Nephron (organoid): ENCODE measurements at regions not wholly inside any gene's neighbourhood (a gene's known extent, or its start where the extent isn't known, plus 50 kb on each side); places are given as distances from the start of the nearest gene placed in this dataset.
A peak's percentile ranks its signal among the peaks of the same experiment; 100 is the strongest.

ENCODE experiments used
- H3K27ac Mint-ChIP-seq, 3 experiments: 2 replicates each; pipeline ENCODE4 v1.8.0; 2020; ENCODE audit warnings: mixed read lengths in 3 of 3, mild to moderate bottlenecking in 2 of 3, moderate library complexity in 1 of 3
- H3K27me3 Mint-ChIP-seq: 2 replicates; pipeline ENCODE4 v1.8.0; 2021; ENCODE audit warnings: low read depth, mild to moderate bottlenecking, moderate library complexity, mixed read lengths
- H3K36me3 Mint-ChIP-seq: 2 replicates; pipeline ENCODE4 v1.8.0; 2020; ENCODE audit warnings: low read depth, mixed read lengths
- H3K4me1 Mint-ChIP-seq: 2 replicates; pipeline ENCODE4 v1.8.0; 2020; ENCODE audit warnings: mixed read lengths
- H3K4me3 Mint-ChIP-seq, 3 experiments: 2 replicates each; pipeline ENCODE4 v1.8.0; 2020; ENCODE audit warnings: mild to moderate bottlenecking in 3 of 3, mixed read lengths in 3 of 3, moderate library complexity in 2 of 3
- H3K9me3 Mint-ChIP-seq: 2 replicates; pipeline ENCODE4 v1.8.0; 2020; ENCODE audit warnings: mixed read lengths
- CTCF ChIP-seq, 3 experiments: fragments of 200-600 bp; sonication (generic); IDR thresholded peaks; one replicate each; pipeline ENCODE4 v1.5.0; 2021; ENCODE audit warnings: antibody characterized with exemption in 3 of 3; ENCODE audit not compliant: unreplicated experiment in 3 of 3

GRCh38 chrX:4277122-4277521 is 563.7 kb upstream of the PRKX start:
- no peaks in the 10 kb centered on the region for H3K36me3 Mint-ChIP-seq

GRCh38 chrX:4268676-4269075 is 555.2 kb upstream of the PRKX start:
- Mint-ChIP-seq H3K9me3 (no peaks in the 10 kb centered on the region), H3K27me3 (no peaks in the 10 kb centered on the region), H3K4me1 (peaks cover under 1% of the 10 kb centered on the region), H3K4me3 (no peak overlapping the region), H3K36me3 (no peaks in the 10 kb centered on the region), H3K27ac (no peak overlapping the region)
- TF ChIP-seq CTCF (IDR thresholded peaks at IDR 0.05; ENCODE audit: unreplicated experiment in 3 of 3), result no peak

More at GRCh38 chrX:4277122-4277521, 563.7 kb upstream of the PRKX start:
- TF ChIP-seq CTCF (IDR thresholded peaks at IDR 0.05; ENCODE audit: unreplicated experiment in 3 of 3), result no peak
- H3K4me3 Mint-ChIP-seq, result no peak overlapping the region
- H3K4me1 Mint-ChIP-seq, result no peaks in the 10 kb centered on the region
- H3K9me3 Mint-ChIP-seq, result peaks cover 6% of the 10 kb centered on the region
- no peaks in the 10 kb centered on the region for H3K27me3 Mint-ChIP-seq
- H3K27ac Mint-ChIP-seq, result no peak overlapping the region

- Mint-ChIP-seq H3K4me1 (peaks cover 18% of the 10 kb centered on the region), H3K27me3 (no peaks in the 10 kb centered on the region), H3K4me3 (no peak overlapping the region), H3K27ac (no peak overlapping the region), H3K36me3 (no peaks in the 10 kb centered on the region), H3K9me3 (no peaks in the 10 kb centered on the region)
- no peak for TF ChIP-seq CTCF (IDR thresholded peaks at IDR 0.05; ENCODE audit: unreplicated experiment in 3 of 3)
Observed at GRCh38 chrX:4265036-4265435, 551.6 kb upstream of the PRKX start.

GRCh38 chrX:4263030-4263803 is 549.8 kb upstream of the PRKX start:
- Mint-ChIP-seq H3K27me3 (no peaks in the 10 kb centered on the region), H3K27ac (peak overlapping the region; percentile 11 to 42 (median 27)), H3K4me3 (no peak overlapping the region), H3K4me1 (peaks cover 18% of the 10 kb centered on the region), H3K36me3 (no peaks in the 10 kb centered on the region), H3K9me3 (no peaks in the 10 kb centered on the region)
- peak; percentile 56 to 59 (median 57) for TF ChIP-seq CTCF (IDR thresholded peaks at IDR 0.05; ENCODE audit: unreplicated experiment in 3 of 3)

GRCh38 chrX:4253092-4253491 is 539.6 kb upstream of the PRKX start:
- H3K36me3 Mint-ChIP-seq, result no peaks in the 10 kb centered on the region
- H3K9me3 Mint-ChIP-seq, result no peaks in the 10 kb centered on the region
- H3K4me3 Mint-ChIP-seq, result no peak overlapping the region
- TF ChIP-seq CTCF (IDR thresholded peaks at IDR 0.05; ENCODE audit: unreplicated experiment in 3 of 3), result no peak
- H3K27me3 Mint-ChIP-seq, result peaks cover 2% of the 10 kb centered on the region
- H3K27ac Mint-ChIP-seq, result no peak overlapping the region
- H3K4me1 Mint-ChIP-seq, result peaks cover 8% of the 10 kb centered on the region

GRCh38 chrX:4249401-4249800 is 536.0 kb upstream of the PRKX start:
- H3K27me3 Mint-ChIP-seq, result no peaks in the 10 kb centered on the region
- TF ChIP-seq CTCF (IDR thresholded peaks at IDR 0.05; ENCODE audit: unreplicated experiment in 3 of 3), result no peak
- H3K27ac Mint-ChIP-seq, result no peak overlapping the region
- no peaks in the 10 kb centered on the region for H3K9me3 Mint-ChIP-seq
- H3K4me1 Mint-ChIP-seq, result peaks cover 8% of the 10 kb centered on the region
- H3K36me3 Mint-ChIP-seq, result no peaks in the 10 kb centered on the region
- no peak overlapping the region for H3K4me3 Mint-ChIP-seq
